Coronary artery (tissue), 2 donors: ENCODE measurements at regions not wholly inside any gene's neighbourhood (a gene's known extent, or its start where the extent isn't known, plus 50 kb on each side); places are given as distances from the start of the nearest gene placed in this dataset.

Experiments
- DNase-seq: peaks from one replicate; pipeline ENCODE4 v3.0.0-alpha.2; 2017; ENCODE audit warnings: low spot score
- H3K27ac ChIP-seq, 2 donors: fragments of 200-600 bp; sonication (generic); one replicate each; pipeline ENCODE4 v1.5.1; 2016 to 2019
- H3K4me3 ChIP-seq: fragments of 200-600 bp; sonication (generic); 2 replicates; pipeline ENCODE4 v1.5.1; 2016; ENCODE audit warnings: mild to moderate bottlenecking, moderate library complexity
- CTCF ChIP-seq: fragments of 200-600 bp; sonication (generic); IDR thresholded peaks from one replicate; pipeline ENCODE4 v1.5.1; 2019; ENCODE audit warnings: antibody characterized with exemption

- no peak for DNase-seq
- no peak overlapping the region for H3K27ac ChIP-seq
- TF ChIP-seq CTCF: no peak
- no peak overlapping the region for H3K4me3 ChIP-seq
Measured at GRCh38 chr9:71191708-71192107, 70.3 kb upstream of the TRPM3 start.

GRCh38 chr9:71183251-71183650 lies 61.8 kb upstream of the TRPM3 start:
- DNase-seq: no peak
- Histone ChIP-seq H3K4me3 (no peak overlapping the region), H3K27ac (no peak overlapping the region)
- TF ChIP-seq CTCF: no peak

GRCh38 chr9:71179183-71179582 lies 57.8 kb upstream of the TRPM3 start:
- DNase-seq: no peak
- no peak overlapping the region for H3K27ac ChIP-seq
- no peak for TF ChIP-seq CTCF
- H3K4me3 ChIP-seq: no peak overlapping the region

GRCh38 chr9:71177901-71178300 lies 56.5 kb upstream of the TRPM3 start:
- no peak for DNase-seq
- TF ChIP-seq CTCF: no peak
- Histone ChIP-seq H3K4me3 (no peak overlapping the region), H3K27ac (no peak overlapping the region)

GRCh38 chr9:71171517-71171916 lies 50.1 kb upstream of the TRPM3 start:
- Histone ChIP-seq H3K27ac (no peak overlapping the region), H3K4me3 (no peak overlapping the region)
- no peak for DNase-seq
- no peak for TF ChIP-seq CTCF
